ENCODE measurements at regions not wholly inside any gene's neighbourhood (a gene's known extent, or its start where the extent isn't known, plus 50 kb on each side); places are given as distances from the start of the nearest gene placed in this dataset.

DNA sequence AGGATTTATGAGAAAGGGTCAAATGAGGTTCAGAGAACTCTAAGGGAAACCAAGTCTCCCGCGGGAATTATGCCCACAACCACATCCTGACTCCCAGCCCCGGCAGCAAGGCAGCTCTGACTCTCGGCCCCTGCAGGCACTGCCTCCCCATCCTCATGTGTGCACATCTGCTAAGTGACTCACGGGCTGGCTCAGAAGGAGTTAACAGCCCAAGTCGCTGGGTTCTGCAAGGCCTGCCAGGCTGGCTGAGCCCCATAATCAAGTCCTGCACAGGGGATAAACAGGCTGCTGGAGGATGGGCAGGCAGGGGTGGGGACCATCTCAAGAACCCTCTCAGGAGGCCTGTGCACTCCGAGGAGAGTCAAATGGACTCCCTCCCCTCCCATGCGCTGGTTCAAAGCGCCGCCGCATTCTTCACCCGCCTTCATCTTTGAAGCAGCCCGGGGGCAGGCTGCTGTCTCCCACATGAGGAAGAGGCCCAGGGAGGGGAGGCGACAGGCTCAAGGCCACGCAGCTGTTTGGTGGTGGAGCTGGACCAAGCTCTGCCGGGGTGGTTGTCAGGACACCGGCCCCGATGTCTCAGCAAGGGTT is 344.3 kb downstream of the MATN1 start:
- DNase-seq = peak; percentile 51
- H3K27me3 Mint-ChIP-seq (ENCODE audit: insufficient read depth) = peaks cover 16% of the 10 kb centered on the region

DNA sequence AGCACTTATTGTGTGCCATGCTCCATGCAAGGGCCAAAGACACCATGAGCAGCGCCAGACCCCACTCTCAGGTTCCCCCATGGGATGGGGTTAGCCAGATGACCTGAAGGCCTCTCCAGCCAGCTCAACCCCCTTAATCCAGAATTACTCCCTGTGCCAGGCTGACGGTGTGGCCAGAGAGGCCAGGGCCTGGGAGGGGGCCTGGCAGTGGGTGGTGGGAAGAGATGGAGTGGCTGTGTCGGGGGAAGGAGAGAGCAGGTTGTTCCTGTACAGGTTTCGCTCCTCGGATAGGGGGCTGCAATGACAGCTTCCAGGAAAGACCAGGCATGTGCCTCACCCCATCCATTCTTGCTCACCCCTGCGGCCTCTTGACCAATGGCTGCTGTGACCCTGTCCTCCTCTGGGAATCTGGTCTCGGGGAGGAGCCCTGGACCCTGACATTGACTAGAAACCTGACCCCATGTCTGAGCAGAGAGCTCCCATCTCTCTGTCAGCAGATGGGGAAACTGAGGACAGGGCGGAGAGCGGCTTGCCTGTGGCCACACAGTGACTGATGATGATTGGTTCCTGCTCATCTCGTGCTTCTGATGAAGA is 345.3 kb downstream of the MATN1 start:
- TF ChIP-seq, protein P1, sequence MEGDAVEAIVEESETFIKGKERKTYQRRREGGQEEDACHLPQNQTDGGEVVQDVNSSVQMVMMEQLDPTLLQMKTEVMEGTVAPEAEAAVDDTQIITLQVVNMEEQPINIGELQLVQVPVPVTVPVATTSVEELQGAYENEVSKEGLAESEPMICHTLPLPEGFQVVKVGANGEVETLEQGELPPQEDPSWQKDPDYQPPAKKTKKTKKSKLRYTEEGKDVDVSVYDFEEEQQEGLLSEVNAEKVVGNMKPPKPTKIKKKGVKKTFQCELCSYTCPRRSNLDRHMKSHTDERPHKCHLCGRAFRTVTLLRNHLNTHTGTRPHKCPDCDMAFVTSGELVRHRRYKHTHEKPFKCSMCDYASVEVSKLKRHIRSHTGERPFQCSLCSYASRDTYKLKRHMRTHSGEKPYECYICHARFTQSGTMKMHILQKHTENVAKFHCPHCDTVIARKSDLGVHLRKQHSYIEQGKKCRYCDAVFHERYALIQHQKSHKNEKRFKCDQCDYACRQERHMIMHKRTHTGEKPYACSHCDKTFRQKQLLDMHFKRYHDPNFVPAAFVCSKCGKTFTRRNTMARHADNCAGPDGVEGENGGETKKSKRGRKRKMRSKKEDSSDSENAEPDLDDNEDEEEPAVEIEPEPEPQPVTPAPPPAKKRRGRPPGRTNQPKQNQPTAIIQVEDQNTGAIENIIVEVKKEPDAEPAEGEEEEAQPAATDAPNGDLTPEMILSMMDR (IDR thresholded peaks at IDR 0.05) = no peak
- H3K27ac Mint-ChIP-seq = no peak overlapping the region
- DNase-seq = no peak
- H3K4me1 Mint-ChIP-seq (ENCODE audit: low read depth) = peaks cover 13% of the 10 kb centered on the region
- H3K36me3 Mint-ChIP-seq (ENCODE audit: low read depth) = no peaks in the 10 kb centered on the region
- no peak overlapping the region for H3K4me3 Mint-ChIP-seq
- H3K27me3 Mint-ChIP-seq (ENCODE audit: insufficient read depth) = peaks cover 17% of the 10 kb centered on the region
- H3K9me3 Mint-ChIP-seq = no peaks in the 10 kb centered on the region

More for the DNA sequence above, 344.3 kb downstream of the MATN1 start:
- Mint-ChIP-seq H3K36me3 (ENCODE audit: low read depth) (no peaks in the 10 kb centered on the region), H3K4me1 (ENCODE audit: low read depth) (peaks cover 13% of the 10 kb centered on the region), H3K4me3 (peak overlapping the region; percentile 28; the same call in 1 of the 2 replicates), H3K9me3 (no peaks in the 10 kb centered on the region), H3K27ac (peak overlapping the region; percentile 76)
- TF ChIP-seq, protein P1 (IDR thresholded peaks at IDR 0.05) = no peak

DNA sequence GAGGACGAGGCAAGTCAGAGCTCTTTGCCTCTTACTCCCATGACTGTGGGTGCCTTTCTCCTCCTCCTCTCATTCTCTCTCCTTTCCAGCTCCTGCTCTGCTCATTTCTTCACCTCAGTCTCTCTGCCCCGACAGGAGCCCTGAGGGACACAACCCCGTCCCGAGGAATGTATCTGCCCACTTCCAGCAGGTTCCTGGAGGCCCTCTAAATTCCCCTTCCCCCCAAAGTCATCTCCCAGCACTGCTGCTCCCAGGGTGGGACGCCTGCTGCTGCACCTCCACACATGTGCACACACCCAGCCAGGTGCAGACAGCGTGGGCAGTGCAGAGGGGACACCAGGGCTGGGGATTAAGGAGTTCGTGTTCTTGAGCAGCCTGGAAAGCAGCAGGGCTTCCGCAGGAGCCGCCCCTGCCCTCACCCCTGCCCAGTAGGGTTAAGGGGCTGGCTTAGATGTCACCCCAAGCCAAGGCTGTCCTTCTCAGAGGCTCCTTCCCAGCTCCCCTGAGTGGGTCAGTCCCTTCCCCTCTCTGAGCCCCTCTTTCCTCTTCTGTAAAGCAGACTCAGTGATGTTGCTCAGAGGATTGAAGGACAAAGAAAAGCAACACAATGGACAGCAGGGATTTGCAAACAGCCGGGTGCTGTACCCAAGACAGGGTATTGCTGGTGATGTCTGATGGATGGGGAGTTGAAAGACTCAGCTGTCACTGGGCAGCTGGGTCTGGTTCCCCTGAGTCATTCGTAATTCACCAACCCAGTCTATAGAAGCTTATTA is 346.0 kb downstream of the MATN1 start:
- Mint-ChIP-seq H3K4me3 (no peak overlapping the region), H3K27me3 (ENCODE audit: insufficient read depth) (peaks cover 17% of the 10 kb centered on the region), H3K4me1 (ENCODE audit: low read depth) (peaks cover 13% of the 10 kb centered on the region), H3K27ac (no peak overlapping the region), H3K36me3 (ENCODE audit: low read depth) (no peaks in the 10 kb centered on the region), H3K9me3 (no peaks in the 10 kb centered on the region)
- TF ChIP-seq, protein P1 (IDR thresholded peaks at IDR 0.05) = no peak
- no peak for DNase-seq

DNA sequence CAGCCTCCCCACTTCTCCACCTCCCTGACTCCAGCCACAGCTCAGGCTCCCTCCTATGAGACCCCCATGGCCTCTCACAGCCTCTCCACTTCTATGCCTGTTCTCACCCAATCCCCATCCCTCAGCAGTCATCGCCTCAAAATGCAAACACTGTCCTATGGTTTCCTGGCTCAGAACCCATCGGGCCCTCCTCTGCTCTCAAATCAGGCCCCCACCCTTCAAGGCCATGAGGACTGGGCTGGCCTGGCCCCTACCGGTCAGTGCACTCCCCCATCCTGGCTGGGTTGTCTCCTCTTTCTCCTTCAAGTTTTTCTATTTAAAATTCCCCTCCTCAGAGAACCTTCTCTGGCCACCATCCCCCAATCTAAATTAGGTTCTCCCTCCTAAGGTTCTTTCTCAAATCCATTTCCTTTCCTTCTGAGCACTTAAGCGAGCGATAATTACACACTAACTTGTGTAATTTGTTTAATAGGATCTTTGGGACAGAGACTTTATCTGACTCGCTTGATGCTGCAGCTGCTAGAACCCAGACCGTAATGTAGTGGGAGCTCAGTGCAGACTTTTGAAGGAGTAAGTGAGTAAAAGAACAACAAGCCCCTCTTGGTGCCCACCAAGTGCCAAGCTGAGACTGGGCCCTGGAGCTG is 347.2 kb downstream of the MATN1 start:
- Mint-ChIP-seq H3K4me1 (ENCODE audit: low read depth) (peaks cover 13% of the 10 kb centered on the region), H3K9me3 (no peaks in the 10 kb centered on the region), H3K4me3 (no peak overlapping the region), H3K36me3 (ENCODE audit: low read depth) (no peaks in the 10 kb centered on the region), H3K27ac (no peak overlapping the region), H3K27me3 (ENCODE audit: insufficient read depth) (peaks cover 17% of the 10 kb centered on the region)
- TF ChIP-seq, protein P1 (IDR thresholded peaks at IDR 0.05) = no peak
- no peak for DNase-seq

DNA sequence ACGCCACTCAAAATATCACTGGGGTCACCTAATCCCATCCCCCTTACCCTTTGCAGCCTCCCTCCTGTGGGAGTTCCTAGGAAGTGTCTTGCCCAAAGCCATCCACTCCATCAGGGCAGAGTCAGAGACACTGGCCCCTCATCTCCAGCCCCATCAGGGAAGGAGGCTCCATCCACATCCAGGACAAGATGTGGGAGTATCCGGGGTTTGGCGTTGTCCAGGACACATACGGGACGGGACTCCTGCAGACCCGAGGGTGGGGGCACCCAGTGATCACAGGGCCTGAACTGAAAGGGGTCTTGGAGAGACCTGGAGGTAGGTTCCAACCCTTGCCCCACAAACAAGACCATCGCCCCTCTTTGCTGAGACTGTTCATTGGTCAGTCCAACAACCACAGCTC is 348.2 kb downstream of the MATN1 start:
- Mint-ChIP-seq H3K27ac (no peak overlapping the region), H3K4me3 (no peak overlapping the region), H3K36me3 (ENCODE audit: low read depth) (no peaks in the 10 kb centered on the region), H3K9me3 (no peaks in the 10 kb centered on the region), H3K4me1 (ENCODE audit: low read depth) (peaks cover 13% of the 10 kb centered on the region), H3K27me3 (ENCODE audit: insufficient read depth) (peaks cover 19% of the 10 kb centered on the region)
- no peak for DNase-seq
- TF ChIP-seq, protein P1 (IDR thresholded peaks at IDR 0.05) = no peak

All from HFFc6 (cell line).